Ishikawa (cell line): ENCODE measurements at regions not wholly inside any gene's neighbourhood (a gene's known extent, or its start where the extent isn't known, plus 50 kb on each side); places are given as distances from the start of the nearest gene placed in this dataset.

Source experiments
- EP300 ChIP-seq: IDR thresholded peaks from 2 replicates; pipeline ENCODE4 v1.6.1; 2012; ENCODE audit warnings: borderline replicate concordance
- FOXM1 ChIP-seq: IDR thresholded peaks from 2 replicates; pipeline ENCODE4 v1.6.1; 2012; ENCODE audit warnings: low read depth, borderline replicate concordance
- MAX ChIP-seq: IDR thresholded peaks from 2 replicates; pipeline ENCODE4 v1.6.1; 2012
- YY1 ChIP-seq: IDR thresholded peaks from 2 replicates; pipeline ENCODE4 v1.6.1; 2012; ENCODE audit warnings: low read depth
- ZBTB7A ChIP-seq: IDR thresholded peaks from 2 replicates; pipeline ENCODE4 v1.6.1; 2012; ENCODE audit warnings: low read depth
- TF ChIP-seq, protein P1 (sequence below): IDR thresholded peaks from 2 replicates; pipeline ENCODE4 v1.6.1; 2012; ENCODE audit warnings: low read depth, mild to moderate bottlenecking

DNA sequence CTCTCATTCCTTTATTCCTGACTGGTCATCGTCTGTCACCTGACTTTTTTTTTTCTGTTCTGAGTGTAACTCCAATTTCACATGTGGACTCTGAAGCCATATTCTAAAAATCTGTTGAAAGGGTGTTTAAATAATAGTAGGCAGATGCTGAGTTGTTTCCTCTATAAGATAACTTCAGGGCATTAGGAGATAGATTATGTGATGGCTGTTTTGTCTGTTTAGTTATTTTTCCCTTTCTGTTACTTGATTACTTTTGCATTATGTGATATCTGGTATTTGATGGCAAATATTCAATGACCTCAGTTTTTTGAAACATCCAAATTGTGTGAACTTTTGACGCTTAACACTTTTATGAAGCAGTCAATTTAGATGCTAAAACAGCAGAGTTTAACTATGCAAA, 486.0 kb downstream of the BCKDHB start:
- TF ChIP-seq EP300 (no peak), YY1 (no peak), ZBTB7A (no peak), MAX (no peak), FOXM1 (no peak)
- TF ChIP-seq, protein P1, sequence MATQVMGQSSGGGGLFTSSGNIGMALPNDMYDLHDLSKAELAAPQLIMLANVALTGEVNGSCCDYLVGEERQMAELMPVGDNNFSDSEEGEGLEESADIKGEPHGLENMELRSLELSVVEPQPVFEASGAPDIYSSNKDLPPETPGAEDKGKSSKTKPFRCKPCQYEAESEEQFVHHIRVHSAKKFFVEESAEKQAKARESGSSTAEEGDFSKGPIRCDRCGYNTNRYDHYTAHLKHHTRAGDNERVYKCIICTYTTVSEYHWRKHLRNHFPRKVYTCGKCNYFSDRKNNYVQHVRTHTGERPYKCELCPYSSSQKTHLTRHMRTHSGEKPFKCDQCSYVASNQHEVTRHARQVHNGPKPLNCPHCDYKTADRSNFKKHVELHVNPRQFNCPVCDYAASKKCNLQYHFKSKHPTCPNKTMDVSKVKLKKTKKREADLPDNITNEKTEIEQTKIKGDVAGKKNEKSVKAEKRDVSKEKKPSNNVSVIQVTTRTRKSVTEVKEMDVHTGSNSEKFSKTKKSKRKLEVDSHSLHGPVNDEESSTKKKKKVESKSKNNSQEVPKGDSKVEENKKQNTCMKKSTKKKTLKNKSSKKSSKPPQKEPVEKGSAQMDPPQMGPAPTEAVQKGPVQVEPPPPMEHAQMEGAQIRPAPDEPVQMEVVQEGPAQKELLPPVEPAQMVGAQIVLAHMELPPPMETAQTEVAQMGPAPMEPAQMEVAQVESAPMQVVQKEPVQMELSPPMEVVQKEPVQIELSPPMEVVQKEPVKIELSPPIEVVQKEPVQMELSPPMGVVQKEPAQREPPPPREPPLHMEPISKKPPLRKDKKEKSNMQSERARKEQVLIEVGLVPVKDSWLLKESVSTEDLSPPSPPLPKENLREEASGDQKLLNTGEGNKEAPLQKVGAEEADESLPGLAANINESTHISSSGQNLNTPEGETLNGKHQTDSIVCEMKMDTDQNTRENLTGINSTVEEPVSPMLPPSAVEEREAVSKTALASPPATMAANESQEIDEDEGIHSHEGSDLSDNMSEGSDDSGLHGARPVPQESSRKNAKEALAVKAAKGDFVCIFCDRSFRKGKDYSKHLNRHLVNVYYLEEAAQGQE = no peak
